ENCODE measurements at regions not wholly inside any gene's neighbourhood (a gene's known extent, or its start where the extent isn't known, plus 50 kb on each side); places are given as distances from the start of the nearest gene placed in this dataset.

DNA sequence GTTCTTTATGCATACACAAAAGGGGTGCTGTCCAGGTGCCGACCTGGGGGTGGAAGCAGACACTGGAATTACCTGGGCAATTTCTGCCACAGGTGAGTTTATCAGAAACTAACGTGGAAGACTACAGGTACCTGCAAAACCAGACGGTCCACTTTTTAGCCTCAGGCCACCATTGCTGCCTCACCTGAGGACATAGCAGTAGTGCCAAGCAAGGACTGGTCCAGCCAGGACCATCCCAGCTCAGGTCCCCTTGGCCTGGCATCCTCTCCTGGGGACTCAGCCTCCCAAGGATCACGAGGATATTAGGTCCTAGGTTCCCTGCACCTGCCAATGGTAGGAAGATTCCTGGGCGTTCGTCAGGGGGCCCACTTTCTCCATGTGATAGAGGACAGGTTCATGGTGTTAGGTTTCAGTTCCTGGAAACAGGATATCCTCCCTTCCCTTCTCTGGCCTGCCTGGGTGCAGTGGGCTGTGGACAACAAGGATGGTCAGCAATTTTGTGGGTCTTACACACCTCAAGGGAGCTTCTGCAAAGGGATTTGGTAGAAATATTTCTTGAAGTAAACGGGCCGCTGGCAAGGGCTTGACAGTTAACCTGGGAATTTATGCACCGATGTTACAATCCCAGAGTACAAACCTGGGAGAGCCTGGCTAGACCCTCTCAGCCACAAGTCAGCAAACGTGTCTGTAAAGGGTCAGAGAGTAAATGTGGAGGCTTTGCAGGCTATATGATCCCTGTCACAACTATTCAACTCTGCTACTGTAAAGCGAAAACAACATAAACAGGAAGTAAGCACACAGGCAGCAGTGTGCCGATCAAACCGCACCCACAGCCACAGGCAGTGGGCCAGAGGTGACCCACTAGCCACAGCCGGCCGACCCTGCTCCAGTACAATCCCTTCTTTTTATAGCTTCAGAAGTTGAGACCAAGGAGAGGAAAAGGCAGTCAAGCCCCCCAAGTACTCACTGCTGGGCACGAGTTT is 71.4 kb upstream of the RAB4A start:
- TF ChIP-seq, protein P1, sequence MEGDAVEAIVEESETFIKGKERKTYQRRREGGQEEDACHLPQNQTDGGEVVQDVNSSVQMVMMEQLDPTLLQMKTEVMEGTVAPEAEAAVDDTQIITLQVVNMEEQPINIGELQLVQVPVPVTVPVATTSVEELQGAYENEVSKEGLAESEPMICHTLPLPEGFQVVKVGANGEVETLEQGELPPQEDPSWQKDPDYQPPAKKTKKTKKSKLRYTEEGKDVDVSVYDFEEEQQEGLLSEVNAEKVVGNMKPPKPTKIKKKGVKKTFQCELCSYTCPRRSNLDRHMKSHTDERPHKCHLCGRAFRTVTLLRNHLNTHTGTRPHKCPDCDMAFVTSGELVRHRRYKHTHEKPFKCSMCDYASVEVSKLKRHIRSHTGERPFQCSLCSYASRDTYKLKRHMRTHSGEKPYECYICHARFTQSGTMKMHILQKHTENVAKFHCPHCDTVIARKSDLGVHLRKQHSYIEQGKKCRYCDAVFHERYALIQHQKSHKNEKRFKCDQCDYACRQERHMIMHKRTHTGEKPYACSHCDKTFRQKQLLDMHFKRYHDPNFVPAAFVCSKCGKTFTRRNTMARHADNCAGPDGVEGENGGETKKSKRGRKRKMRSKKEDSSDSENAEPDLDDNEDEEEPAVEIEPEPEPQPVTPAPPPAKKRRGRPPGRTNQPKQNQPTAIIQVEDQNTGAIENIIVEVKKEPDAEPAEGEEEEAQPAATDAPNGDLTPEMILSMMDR (IDR thresholded peaks at IDR 0.05) = no peak
- TF ChIP-seq POLR2A (IDR thresholded peaks at IDR 0.05) = no peak
